IPS-18a (cell line): ENCODE measurements at regions not wholly inside any gene's neighbourhood (a gene's known extent, or its start where the extent isn't known, plus 50 kb on each side); places are given as distances from the start of the nearest gene placed in this dataset.
"Not testable (repeated sequence)": the region's sequence is repeated elsewhere in the genome, so short reads cannot be mapped to it uniquely, and the experiment has no call there.

ENCODE experiments used
- H3K27ac ChIP-seq: one replicate; pipeline ENCODE4 v1.5.1; 2013; ENCODE audit warnings: low read length
- H3K27me3 ChIP-seq: one replicate; pipeline ENCODE4 v1.6.1; 2013; ENCODE audit warnings: mild to moderate bottlenecking, low read length; ENCODE audit not compliant: control insufficient read depth, insufficient read depth
- H3K36me3 ChIP-seq: one replicate; pipeline ENCODE4 v1.6.1; 2013; ENCODE audit warnings: low read depth, low read length; ENCODE audit not compliant: control insufficient read depth
- H3K4me1 ChIP-seq: one replicate; pipeline ENCODE4 v1.6.1; 2013; ENCODE audit warnings: low read depth, low read length; ENCODE audit not compliant: control insufficient read depth
- H3K4me3 ChIP-seq: one replicate; pipeline ENCODE4 v1.5.1; 2013; ENCODE audit warnings: low read length
- H3K9ac ChIP-seq: one replicate; pipeline ENCODE4 v1.6.1; 2013; ENCODE audit warnings: mild to moderate bottlenecking, low read length, moderate library complexity
- H3K9me3 ChIP-seq: one replicate; pipeline ENCODE4 v1.6.1; 2013; ENCODE audit warnings: low read depth, low read length; ENCODE audit not compliant: control insufficient read depth

GRCh38 chr2:126115975-126116374, 540.0 kb upstream of the GYPC start:
- no peak overlapping the region for H3K9ac ChIP-seq
- H3K27ac ChIP-seq: no peak overlapping the region
- no peaks in the 10 kb centered on the region for H3K9me3 ChIP-seq
- peaks cover 12% of the 10 kb centered on the region for H3K4me1 ChIP-seq
- H3K36me3 ChIP-seq: no peaks in the 10 kb centered on the region
- no peaks in the 10 kb centered on the region for H3K27me3 ChIP-seq
- no peak overlapping the region for H3K4me3 ChIP-seq

DNA sequence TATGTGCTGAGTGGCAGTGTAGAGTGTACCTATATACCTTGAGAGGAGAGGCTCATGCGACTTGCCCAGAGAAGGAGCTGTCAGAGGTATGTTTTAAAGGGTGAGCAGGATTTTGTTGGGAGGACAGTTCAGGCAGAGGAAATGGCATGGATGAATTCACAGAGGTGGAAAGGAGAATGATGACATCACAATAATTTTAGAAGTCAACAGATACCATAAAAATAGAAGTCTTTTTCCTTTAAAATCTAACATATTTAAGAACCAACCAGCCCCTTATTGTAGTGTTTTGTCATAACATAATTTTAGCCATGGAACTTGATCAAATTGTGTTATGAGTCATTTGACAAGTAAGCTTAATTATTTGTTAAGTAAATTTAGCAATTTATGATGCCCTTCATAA, 538.1 kb upstream of the GYPC start:
- no peaks in the 10 kb centered on the region for H3K36me3 ChIP-seq
- peaks cover 12% of the 10 kb centered on the region for H3K4me1 ChIP-seq
- no peaks in the 10 kb centered on the region for H3K27me3 ChIP-seq
- H3K4me3 ChIP-seq: no peak overlapping the region
- no peaks in the 10 kb centered on the region for H3K9me3 ChIP-seq
- H3K9ac ChIP-seq: no peak overlapping the region
- no peak overlapping the region for H3K27ac ChIP-seq

- H3K27me3 ChIP-seq: no peaks in the 10 kb centered on the region
- H3K4me3 ChIP-seq: no peak overlapping the region
- no peak overlapping the region for H3K9ac ChIP-seq
- H3K9me3 ChIP-seq: no peaks in the 10 kb centered on the region
- no peaks in the 10 kb centered on the region for H3K4me1 ChIP-seq
- H3K36me3 ChIP-seq: no peaks in the 10 kb centered on the region
- H3K27ac ChIP-seq: no peak overlapping the region
Measured at GRCh38 chr2:126145752-126146151, 510.2 kb upstream of the GYPC start.

DNA sequence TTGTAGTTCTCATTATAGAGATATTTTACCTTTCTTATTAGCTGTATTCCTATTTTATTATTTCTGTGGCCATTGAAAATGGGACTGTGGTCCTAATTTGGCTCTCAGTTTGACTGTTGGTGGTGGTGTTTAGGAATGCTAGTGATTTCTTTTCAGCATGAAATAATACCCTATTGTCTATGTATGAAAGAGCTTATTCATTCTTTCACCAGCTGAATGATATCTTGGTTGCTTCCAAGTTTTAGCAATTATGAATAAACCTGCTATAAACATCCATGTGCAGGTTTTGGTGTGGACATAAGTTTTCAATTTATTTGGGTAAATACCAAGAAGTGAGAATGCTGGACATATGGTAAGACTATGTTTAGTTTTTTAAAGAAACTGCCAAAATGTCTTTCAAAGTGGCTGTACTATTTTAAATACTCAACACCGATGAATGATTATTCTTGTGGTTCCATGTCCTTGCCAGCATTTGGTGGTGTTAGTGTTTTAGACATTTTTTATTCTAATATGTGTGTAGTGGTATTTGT, 501.6 kb upstream of the GYPC start:
- Histone ChIP-seq H3K4me3 (no peak overlapping the region), H3K27me3 (no peaks in the 10 kb centered on the region), H3K4me1 (no peaks in the 10 kb centered on the region), H3K27ac (no peak overlapping the region), H3K9ac (no peak overlapping the region), H3K9me3 (peaks cover 5% of the 10 kb centered on the region), H3K36me3 (no peaks in the 10 kb centered on the region)

DNA sequence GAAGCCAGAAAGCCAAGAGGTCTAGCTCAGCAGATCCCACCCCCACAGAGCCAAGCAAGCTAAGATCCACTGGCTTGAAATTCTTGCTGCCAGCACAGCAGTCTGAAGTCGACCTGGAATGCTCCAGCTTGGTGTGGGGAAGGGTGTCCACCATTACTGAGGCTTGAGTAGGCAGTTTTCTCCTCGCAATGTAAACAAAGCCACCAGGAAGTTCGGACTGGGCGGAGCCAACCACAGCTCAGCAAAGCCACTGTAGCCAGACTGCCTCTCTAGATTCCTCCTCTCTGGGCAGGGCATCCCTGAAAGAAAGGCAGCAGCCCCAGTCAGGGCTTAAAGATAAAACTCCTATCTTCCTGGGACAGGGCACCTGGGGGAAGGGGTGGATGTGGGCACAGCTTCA, 495.0 kb upstream of the GYPC start:
- H3K9ac ChIP-seq, H3K27me3 ChIP-seq, H3K36me3 ChIP-seq, H3K9me3 ChIP-seq, H3K4me1 ChIP-seq, H3K27ac ChIP-seq, H3K4me3 ChIP-seq: not testable (repeated sequence)

DNA sequence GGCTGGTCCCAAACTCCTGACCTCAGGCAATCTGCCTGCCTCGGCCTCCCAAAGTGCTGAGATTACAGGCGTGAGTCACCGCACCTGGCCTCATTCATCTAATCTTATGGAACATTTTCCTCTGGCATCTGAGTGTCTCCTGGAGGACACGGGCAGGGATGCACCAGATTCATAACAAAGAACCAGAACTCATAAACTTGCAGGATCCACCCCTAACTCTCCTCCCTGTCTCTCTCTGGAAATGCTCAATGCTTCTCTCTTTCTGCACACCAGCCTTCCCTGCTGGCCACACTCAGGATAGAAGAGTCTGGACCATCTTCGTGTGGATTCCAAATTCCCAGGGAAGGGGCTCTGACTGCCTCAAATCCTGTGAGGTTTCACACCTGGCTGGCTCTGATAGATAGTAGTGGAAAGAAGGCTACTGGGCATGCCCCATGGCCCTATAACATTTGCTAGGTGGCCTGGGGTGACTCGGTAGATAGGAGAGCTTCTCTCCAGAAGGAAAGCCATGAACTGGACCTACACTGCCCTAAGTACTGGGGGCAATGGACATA, 483.2 kb upstream of the GYPC start:
- H3K36me3 ChIP-seq: no peaks in the 10 kb centered on the region
- H3K9me3 ChIP-seq: no peaks in the 10 kb centered on the region
- no peak overlapping the region for H3K27ac ChIP-seq
- H3K4me3 ChIP-seq: no peak overlapping the region
- no peaks in the 10 kb centered on the region for H3K27me3 ChIP-seq
- H3K4me1 ChIP-seq: no peaks in the 10 kb centered on the region
- no peak overlapping the region for H3K9ac ChIP-seq

GRCh38 chr2:126175222-126175621, 480.7 kb upstream of the GYPC start:
- no peak overlapping the region for H3K9ac ChIP-seq

DNA sequence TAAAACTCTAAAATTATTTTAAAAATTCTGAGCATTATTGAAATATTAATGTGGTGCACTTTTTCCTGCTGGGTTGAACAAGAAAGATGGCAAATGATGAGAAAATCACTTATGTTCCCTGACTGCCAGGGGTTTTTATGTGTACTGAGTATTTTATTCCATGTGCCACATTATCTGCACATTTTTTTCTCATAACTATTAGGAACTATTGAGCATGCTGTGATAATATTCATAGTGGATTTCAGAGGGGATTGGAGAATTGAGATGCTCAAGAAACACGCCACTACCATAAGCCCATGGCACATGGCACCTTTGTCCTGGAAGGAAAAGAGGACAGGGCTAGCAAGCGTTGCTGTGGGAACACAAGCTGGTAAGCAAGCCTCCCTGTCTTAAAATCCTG, 478.5 kb upstream of the GYPC start:
- H3K27ac ChIP-seq: no peak overlapping the region
- H3K9me3 ChIP-seq: no peaks in the 10 kb centered on the region
- H3K36me3 ChIP-seq: no peaks in the 10 kb centered on the region
- H3K27me3 ChIP-seq: no peaks in the 10 kb centered on the region
- H3K4me3 ChIP-seq: no peak overlapping the region
- no peak overlapping the region for H3K9ac ChIP-seq
- H3K4me1 ChIP-seq: no peaks in the 10 kb centered on the region

More at GRCh38 chr2:126175222-126175621, 480.7 kb upstream of the GYPC start:
- H3K4me1 ChIP-seq: no peaks in the 10 kb centered on the region
- no peaks in the 10 kb centered on the region for H3K36me3 ChIP-seq
- H3K27me3 ChIP-seq: no peaks in the 10 kb centered on the region
- H3K27ac ChIP-seq: no peak overlapping the region
- no peak overlapping the region for H3K4me3 ChIP-seq
- H3K9me3 ChIP-seq: no peaks in the 10 kb centered on the region

- no peak overlapping the region for H3K9ac ChIP-seq
- no peaks in the 10 kb centered on the region for H3K9me3 ChIP-seq
- no peaks in the 10 kb centered on the region for H3K27me3 ChIP-seq
- no peak overlapping the region for H3K27ac ChIP-seq
- no peaks in the 10 kb centered on the region for H3K36me3 ChIP-seq
- H3K4me1 ChIP-seq: no peaks in the 10 kb centered on the region
- H3K4me3 ChIP-seq: no peak overlapping the region
Measured at GRCh38 chr2:126187668-126188067, 468.3 kb upstream of the GYPC start.

DNA sequence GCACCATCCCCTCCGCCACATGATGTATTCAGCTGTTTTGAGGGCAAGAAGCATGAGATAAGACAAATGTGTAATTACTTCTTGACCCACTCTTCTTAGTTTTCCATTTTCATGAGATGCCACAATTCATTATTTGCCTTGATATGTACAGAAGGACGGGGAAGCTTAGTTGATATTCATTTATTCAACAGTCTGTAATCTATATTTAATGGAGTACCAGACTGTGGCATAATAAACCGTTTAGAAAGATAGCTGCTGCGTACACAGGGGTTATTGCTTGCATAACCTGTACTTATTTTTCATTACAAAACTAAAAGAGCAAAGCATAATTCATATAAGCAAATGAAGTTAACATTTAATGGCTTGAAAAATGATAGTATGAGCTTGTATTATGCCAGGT, 466.4 kb upstream of the GYPC start:
- H3K4me1 ChIP-seq: no peaks in the 10 kb centered on the region
- H3K27ac ChIP-seq: no peak overlapping the region
- no peak overlapping the region for H3K4me3 ChIP-seq
- no peak overlapping the region for H3K9ac ChIP-seq
- no peaks in the 10 kb centered on the region for H3K36me3 ChIP-seq
- H3K9me3 ChIP-seq: no peaks in the 10 kb centered on the region
- no peaks in the 10 kb centered on the region for H3K27me3 ChIP-seq

- no peaks in the 10 kb centered on the region for H3K36me3 ChIP-seq
- H3K27me3 ChIP-seq: no peaks in the 10 kb centered on the region
- H3K4me1 ChIP-seq: no peaks in the 10 kb centered on the region
- H3K4me3 ChIP-seq: no peak overlapping the region
- H3K9me3 ChIP-seq: no peaks in the 10 kb centered on the region
- no peak overlapping the region for H3K27ac ChIP-seq
- H3K9ac ChIP-seq: no peak overlapping the region
Measured at GRCh38 chr2:126200538-126200937, 455.4 kb upstream of the GYPC start.

GRCh38 chr2:126208266-126208665, 447.7 kb upstream of the GYPC start:
- Histone ChIP-seq H3K9ac (no peak overlapping the region), H3K9me3 (no peaks in the 10 kb centered on the region), H3K4me1 (no peaks in the 10 kb centered on the region), H3K27ac (no peak overlapping the region), H3K36me3 (no peaks in the 10 kb centered on the region), H3K27me3 (no peaks in the 10 kb centered on the region), H3K4me3 (no peak overlapping the region)
